ENCODE measurements at regions not wholly inside any gene's neighbourhood (a gene's known extent, or its start where the extent isn't known, plus 50 kb on each side); places are given as distances from the start of the nearest gene placed in this dataset.

DNA sequence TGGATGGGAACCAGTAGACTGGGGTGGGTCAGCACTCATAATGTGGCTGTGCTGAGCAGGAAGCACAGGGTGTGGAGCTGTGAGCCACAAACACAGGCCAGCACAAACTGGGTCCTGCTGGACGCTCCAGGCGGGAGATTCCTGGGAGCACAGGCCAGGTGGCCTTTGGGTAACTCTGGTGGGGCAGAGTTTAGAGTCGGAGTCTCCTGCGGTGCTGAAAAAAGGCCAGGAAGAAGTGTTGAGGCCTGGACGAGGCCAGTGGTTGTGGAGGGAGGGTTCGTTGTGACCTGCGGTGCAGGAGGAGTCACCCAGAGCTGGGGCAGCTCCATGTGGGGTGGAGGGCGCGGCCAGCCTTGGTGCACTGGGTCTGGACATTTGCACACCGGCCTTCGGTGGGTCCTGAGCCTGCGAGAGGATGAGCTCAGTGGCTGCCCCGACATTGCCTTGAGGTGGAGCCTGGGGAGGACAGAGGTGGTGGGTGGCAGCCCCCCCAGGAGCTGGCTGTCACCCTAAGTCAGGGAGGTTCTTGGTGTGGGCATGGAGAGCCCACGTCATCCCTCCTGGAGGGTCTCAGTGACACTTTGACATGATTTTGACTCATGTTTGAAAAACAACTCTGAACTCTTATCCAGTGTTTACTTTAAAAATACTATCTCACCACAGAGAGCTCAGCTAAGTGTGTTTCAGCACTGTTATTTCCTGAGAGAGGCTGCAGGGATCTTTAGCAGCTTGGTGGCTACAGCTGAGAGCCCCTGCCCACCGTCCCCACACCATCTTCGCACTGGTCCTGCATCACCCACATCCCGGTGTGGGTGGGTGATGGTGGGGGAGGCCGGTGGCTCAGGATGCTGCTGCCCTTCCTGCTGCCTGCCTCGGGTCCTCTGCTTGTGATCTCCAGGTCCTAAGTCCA is 98.7 kb downstream of the NPIPB11 start (continued):
- TF ChIP-seq TP53 (CRISPR knock-in tag; conservative IDR thresholded peaks at IDR 0.05), result no peak
- TF ChIP-seq ZBTB7A (CRISPR knock-in tag; IDR thresholded peaks at IDR 0.05), result 0 out of 2 replicates have a peak, but pooled peaks have one; percentile 1
- TF ChIP-seq, protein P1, sequence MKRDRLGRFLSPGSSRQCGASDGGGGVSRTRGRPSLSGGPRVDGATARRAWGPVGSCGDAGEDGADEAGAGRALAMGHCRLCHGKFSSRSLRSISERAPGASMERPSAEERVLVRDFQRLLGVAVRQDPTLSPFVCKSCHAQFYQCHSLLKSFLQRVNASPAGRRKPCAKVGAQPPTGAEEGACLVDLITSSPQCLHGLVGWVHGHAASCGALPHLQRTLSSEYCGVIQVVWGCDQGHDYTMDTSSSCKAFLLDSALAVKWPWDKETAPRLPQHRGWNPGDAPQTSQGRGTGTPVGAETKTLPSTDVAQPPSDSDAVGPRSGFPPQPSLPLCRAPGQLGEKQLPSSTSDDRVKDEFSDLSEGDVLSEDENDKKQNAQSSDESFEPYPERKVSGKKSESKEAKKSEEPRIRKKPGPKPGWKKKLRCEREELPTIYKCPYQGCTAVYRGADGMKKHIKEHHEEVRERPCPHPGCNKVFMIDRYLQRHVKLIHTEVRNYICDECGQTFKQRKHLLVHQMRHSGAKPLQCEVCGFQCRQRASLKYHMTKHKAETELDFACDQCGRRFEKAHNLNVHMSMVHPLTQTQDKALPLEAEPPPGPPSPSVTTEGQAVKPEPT (CRISPR knock-in tag; IDR thresholded peaks at IDR 0.05; ENCODE audit: low read depth), result no peak
- TF ChIP-seq, protein P2, sequence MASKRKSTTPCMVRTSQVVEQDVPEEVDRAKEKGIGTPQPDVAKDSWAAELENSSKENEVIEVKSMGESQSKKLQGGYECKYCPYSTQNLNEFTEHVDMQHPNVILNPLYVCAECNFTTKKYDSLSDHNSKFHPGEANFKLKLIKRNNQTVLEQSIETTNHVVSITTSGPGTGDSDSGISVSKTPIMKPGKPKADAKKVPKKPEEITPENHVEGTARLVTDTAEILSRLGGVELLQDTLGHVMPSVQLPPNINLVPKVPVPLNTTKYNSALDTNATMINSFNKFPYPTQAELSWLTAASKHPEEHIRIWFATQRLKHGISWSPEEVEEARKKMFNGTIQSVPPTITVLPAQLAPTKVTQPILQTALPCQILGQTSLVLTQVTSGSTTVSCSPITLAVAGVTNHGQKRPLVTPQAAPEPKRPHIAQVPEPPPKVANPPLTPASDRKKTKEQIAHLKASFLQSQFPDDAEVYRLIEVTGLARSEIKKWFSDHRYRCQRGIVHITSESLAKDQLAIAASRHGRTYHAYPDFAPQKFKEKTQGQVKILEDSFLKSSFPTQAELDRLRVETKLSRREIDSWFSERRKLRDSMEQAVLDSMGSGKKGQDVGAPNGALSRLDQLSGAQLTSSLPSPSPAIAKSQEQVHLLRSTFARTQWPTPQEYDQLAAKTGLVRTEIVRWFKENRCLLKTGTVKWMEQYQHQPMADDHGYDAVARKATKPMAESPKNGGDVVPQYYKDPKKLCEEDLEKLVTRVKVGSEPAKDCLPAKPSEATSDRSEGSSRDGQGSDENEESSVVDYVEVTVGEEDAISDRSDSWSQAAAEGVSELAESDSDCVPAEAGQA (IDR thresholded peaks at IDR 0.05; ENCODE audit: low read depth), result no peak
- TF ChIP-seq, protein P2 (CRISPR knock-in tag; IDR thresholded peaks at IDR 0.05; ENCODE audit: borderline replicate concordance), result no peak
- TF ChIP-seq ZBTB7B (CRISPR knock-in tag; IDR thresholded peaks at IDR 0.05), result peak; percentile 82; the same call in 1 of the 2 replicates
- no peak for TF ChIP-seq ZNF589 (CRISPR knock-in tag; conservative IDR thresholded peaks at IDR 0.05)
- no peak for TF ChIP-seq SIX1 (CRISPR knock-in tag; IDR thresholded peaks at IDR 0.05; ENCODE audit: borderline replicate concordance)
- peak; percentile 70; the same call in 1 of the 2 replicates for TF ChIP-seq ZNF792 (CRISPR knock-in tag; IDR thresholded peaks at IDR 0.05)
- TF ChIP-seq PPARG (CRISPR knock-in tag; conservative IDR thresholded peaks at IDR 0.05), result 0 out of 2 replicates have a peak, but pooled peaks have one; percentile 53
- TF ChIP-seq SAP130 (CRISPR knock-in tag; IDR thresholded peaks at IDR 0.05; ENCODE audit: low read depth), result peak; percentile 73
- TF ChIP-seq ARNTL (CRISPR knock-in tag; IDR thresholded peaks at IDR 0.05), result 0 out of 2 replicates have a peak, but pooled peaks have one; percentile 35
- no peak for TF ChIP-seq SOX13 (IDR thresholded peaks at IDR 0.05)
- TF ChIP-seq SOX13 (CRISPR knock-in tag; conservative IDR thresholded peaks at IDR 0.05 in 1 of 2, IDR thresholded peaks at IDR 0.05 in 1 of 2), result 0 out of 4 replicates have a peak, but pooled peaks of 1 of the 2 experiments have one; percentile 5
- TF ChIP-seq, protein P3, sequence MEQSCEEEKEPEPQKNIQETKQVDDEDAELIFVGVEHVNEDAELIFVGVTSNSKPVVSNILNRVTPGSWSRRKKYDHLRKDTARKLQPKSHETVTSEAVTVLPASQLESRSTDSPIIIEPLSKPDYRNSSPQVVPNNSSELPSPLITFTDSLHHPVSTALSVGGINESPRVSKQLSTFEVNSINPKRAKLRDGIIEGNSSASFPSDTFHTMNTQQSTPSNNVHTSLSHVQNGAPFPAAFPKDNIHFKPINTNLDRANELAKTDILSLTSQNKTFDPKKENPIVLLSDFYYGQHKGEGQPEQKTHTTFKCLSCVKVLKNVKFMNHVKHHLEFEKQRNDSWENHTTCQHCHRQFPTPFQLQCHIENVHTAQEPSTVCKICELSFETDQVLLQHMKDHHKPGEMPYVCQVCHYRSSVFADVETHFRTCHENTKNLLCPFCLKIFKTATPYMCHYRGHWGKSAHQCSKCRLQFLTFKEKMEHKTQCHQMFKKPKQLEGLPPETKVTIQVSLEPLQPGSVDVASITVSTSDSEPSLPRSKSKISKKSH (CRISPR knock-in tag; IDR thresholded peaks at IDR 0.05; ENCODE audit: borderline replicate concordance), result 0 out of 2 replicates have a peak, but pooled peaks have one; percentile 31
- TF ChIP-seq POLR2A (IDR thresholded peaks at IDR 0.05; ENCODE audit: insufficient read depth in 1 of 2, low read depth in 2 of 2, low read length in 2 of 2), result peak in 1 of 2 experiments; percentile 31; a peak in 1 of 4 replicates
- TF ChIP-seq, protein P4, sequence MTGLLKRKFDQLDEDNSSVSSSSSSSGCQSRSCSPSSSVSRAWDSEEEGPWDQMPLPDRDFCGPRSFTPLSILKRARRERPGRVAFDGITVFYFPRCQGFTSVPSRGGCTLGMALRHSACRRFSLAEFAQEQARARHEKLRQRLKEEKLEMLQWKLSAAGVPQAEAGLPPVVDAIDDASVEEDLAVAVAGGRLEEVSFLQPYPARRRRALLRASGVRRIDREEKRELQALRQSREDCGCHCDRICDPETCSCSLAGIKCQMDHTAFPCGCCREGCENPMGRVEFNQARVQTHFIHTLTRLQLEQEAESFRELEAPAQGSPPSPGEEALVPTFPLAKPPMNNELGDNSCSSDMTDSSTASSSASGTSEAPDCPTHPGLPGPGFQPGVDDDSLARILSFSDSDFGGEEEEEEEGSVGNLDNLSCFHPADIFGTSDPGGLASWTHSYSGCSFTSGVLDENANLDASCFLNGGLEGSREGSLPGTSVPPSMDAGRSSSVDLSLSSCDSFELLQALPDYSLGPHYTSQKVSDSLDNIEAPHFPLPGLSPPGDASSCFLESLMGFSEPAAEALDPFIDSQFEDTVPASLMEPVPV (CRISPR knock-in tag; IDR thresholded peaks at IDR 0.05), result peak; percentile 37; the same call in 1 of the 2 replicates

All from HepG2 (cell line).